ENCODE measurements at regions not wholly inside any gene's neighbourhood (a gene's known extent, or its start where the extent isn't known, plus 50 kb on each side); places are given as distances from the start of the nearest gene placed in this dataset.

- no peak for DNase-seq (ENCODE audit: low read depth in 4 of 4, low spot score in 2 of 4)
Measured at GRCh38 chr12:114302606-114303315, 103.2 kb downstream of the TBX5 start.

- no peak for DNase-seq (ENCODE audit: low read depth in 4 of 4, low spot score in 2 of 4)
Measured at GRCh38 chr12:114302117-114302516, 103.8 kb downstream of the TBX5 start.

- DNase-seq (ENCODE audit: low read depth in 4 of 4, low spot score in 2 of 4), result no peak
Measured at GRCh38 chr12:114294303-114294685, 111.7 kb downstream of the TBX5 start.

GRCh38 chr12:114293571-114294302 lies 112.2 kb downstream of the TBX5 start:
- no peak for DNase-seq (ENCODE audit: low read depth in 4 of 4, low spot score in 2 of 4)

- DNase-seq (ENCODE audit: low read depth in 4 of 4, low spot score in 2 of 4), result no peak
Measured at GRCh38 chr12:114293073-114293472, 112.9 kb downstream of the TBX5 start.

GRCh38 chr12:114291389-114292060 lies 114.4 kb downstream of the TBX5 start:
- no peak for DNase-seq (ENCODE audit: low read depth in 4 of 4, low spot score in 2 of 4)

- DNase-seq (ENCODE audit: low read depth in 4 of 4, low spot score in 2 of 4), result peak in 1 of 4 donors; percentile 31
Measured at GRCh38 chr12:114287821-114288525, 118.0 kb downstream of the TBX5 start.

GRCh38 chr12:114286145-114286544 lies 119.8 kb downstream of the TBX5 start:
- no peak for DNase-seq (ENCODE audit: low read depth in 4 of 4, low spot score in 2 of 4)

- no peak for DNase-seq (ENCODE audit: low read depth in 4 of 4, low spot score in 2 of 4)
Measured at GRCh38 chr12:114285554-114285953, 120.4 kb downstream of the TBX5 start.

- DNase-seq (ENCODE audit: low read depth in 4 of 4, low spot score in 2 of 4), result no peak
Measured at GRCh38 chr12:114284041-114284440, 121.9 kb downstream of the TBX5 start.

- no peak for DNase-seq (ENCODE audit: low read depth in 4 of 4, low spot score in 2 of 4)
Measured at GRCh38 chr12:114275932-114276785, 129.8 kb downstream of the TBX5 start.

GRCh38 chr12:114275086-114275485 lies 130.9 kb downstream of the TBX5 start:
- DNase-seq (ENCODE audit: low read depth in 4 of 4, low spot score in 2 of 4), result no peak

GRCh38 chr12:114274131-114274530 lies 131.8 kb downstream of the TBX5 start:
- DNase-seq (ENCODE audit: low read depth in 4 of 4, low spot score in 2 of 4), result no peak

GRCh38 chr12:114272605-114273004 lies 133.3 kb downstream of the TBX5 start:
- DNase-seq (ENCODE audit: low read depth in 4 of 4, low spot score in 2 of 4), result no peak

GRCh38 chr12:114272071-114272470 lies 133.9 kb downstream of the TBX5 start:
- DNase-seq (ENCODE audit: low read depth in 4 of 4, low spot score in 2 of 4), result no peak

- no peak for DNase-seq (ENCODE audit: low read depth in 4 of 4, low spot score in 2 of 4)
Measured at GRCh38 chr12:114269153-114269552, 136.8 kb downstream of the TBX5 start.

GRCh38 chr12:114266536-114266935 lies 139.4 kb downstream of the TBX5 start:
- DNase-seq (ENCODE audit: low read depth in 4 of 4, low spot score in 2 of 4), result no peak

GRCh38 chr12:114265036-114265435 lies 140.9 kb downstream of the TBX5 start:
- no peak for DNase-seq (ENCODE audit: low read depth in 4 of 4, low spot score in 2 of 4)

GRCh38 chr12:114263056-114263805 lies 142.7 kb downstream of the TBX5 start:
- no peak for DNase-seq (ENCODE audit: low read depth in 4 of 4, low spot score in 2 of 4)

Data from left renal cortex interstitium (tissue), 4 donors.